ENCODE measurements at regions not wholly inside any gene's neighbourhood (a gene's known extent, or its start where the extent isn't known, plus 50 kb on each side); places are given as distances from the start of the nearest gene placed in this dataset.

- no peak for TF ChIP-seq CTCF (IDR thresholded peaks at IDR 0.05)
- no peak for TF ChIP-seq ZFX (IDR thresholded peaks at IDR 0.05; ENCODE audit: borderline replicate concordance)
Observed at GRCh38 chr7:97357459-97357858, 240.0 kb downstream of the SDHAF3 start.
